AG04449 (cell line): ENCODE measurements at regions not wholly inside any gene's neighbourhood (a gene's known extent, or its start where the extent isn't known, plus 50 kb on each side); places are given as distances from the start of the nearest gene placed in this dataset.

Experiments
- CTCF ChIA-PET: fragments of 350-600 bp; formaldehyde crosslinking; extraction: SDS; loops from one replicate; lab custom pipeline; 2021; ENCODE audit warnings: antibody characterized with exemption; lab: Yijun Ruan, JAX
- POLR2A ChIA-PET: fragments of 400-600, 350-600 bp; formaldehyde crosslinking; extraction: SDS; loops from one replicate; lab custom pipeline; 2020; ENCODE audit warnings: antibody characterized with exemption, inconsistent platforms; lab: Yijun Ruan, JAX
- DNase-seq: peaks from one replicate; pipeline ENCODE4 v3.0.0-alpha.2; 2010; ENCODE audit warnings: low read depth, low spot score
- H3K4me3 ChIP-seq: 2 replicates; pipeline ENCODE4 v1.5.1; 2011; ENCODE audit warnings: low read depth, mild to moderate bottlenecking, control low read depth, low read length
- TF ChIP-seq, protein P1 (sequence below): IDR thresholded peaks from one replicate; pipeline ENCODE4 v1.5.1; 2011; ENCODE audit warnings: mild to moderate bottlenecking, moderate library complexity, low read length, control low read depth, inconsistent platforms; ENCODE audit not compliant: insufficient read depth; ENCODE audit errors: missing control alignments

- no peak overlapping the region for H3K4me3 ChIP-seq
- no peak for DNase-seq
- ChIA-PET CTCF (no interaction called here), POLR2A (no interaction called here)
- TF ChIP-seq, protein P1, sequence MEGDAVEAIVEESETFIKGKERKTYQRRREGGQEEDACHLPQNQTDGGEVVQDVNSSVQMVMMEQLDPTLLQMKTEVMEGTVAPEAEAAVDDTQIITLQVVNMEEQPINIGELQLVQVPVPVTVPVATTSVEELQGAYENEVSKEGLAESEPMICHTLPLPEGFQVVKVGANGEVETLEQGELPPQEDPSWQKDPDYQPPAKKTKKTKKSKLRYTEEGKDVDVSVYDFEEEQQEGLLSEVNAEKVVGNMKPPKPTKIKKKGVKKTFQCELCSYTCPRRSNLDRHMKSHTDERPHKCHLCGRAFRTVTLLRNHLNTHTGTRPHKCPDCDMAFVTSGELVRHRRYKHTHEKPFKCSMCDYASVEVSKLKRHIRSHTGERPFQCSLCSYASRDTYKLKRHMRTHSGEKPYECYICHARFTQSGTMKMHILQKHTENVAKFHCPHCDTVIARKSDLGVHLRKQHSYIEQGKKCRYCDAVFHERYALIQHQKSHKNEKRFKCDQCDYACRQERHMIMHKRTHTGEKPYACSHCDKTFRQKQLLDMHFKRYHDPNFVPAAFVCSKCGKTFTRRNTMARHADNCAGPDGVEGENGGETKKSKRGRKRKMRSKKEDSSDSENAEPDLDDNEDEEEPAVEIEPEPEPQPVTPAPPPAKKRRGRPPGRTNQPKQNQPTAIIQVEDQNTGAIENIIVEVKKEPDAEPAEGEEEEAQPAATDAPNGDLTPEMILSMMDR, result no peak
These were observed 159.8 kb upstream of the HMHB1 start for GRCh38 chr5:143652108-143652700.

DNA sequence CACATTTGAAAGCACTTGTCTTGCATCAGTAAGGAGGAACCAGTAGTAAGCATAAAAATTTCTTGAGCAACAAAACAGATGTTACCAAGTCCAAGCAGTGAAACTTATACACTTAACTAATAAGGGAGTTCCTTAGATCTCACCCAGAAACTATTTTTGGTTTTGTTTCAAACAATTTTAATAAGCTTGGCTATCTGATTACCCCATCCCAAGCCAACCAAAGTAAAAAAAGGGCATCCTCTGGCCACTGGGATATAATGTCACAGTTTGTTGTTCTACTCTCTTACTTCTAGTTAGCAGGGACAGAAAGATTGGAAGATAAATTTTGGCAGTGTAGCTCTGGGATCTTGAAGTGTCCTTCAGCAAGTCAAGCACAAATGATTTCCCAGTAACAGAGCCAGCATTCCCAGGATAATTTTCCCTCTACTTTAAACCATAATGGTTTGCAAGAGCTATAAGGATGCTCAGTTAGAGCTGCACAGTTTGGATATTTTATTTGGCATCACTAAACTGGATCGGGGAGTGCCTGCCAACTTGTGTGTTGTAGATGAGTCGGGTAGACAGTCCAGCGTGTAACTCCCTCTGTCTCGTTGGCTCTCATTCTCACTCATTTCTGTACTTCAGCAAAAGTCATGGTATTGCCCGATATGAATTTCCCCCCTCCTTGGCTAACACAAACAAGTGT lies 161.9 kb upstream of the HMHB1 start:
- no peak for DNase-seq
- TF ChIP-seq, protein P1, result no peak
- CTCF ChIA-PET, result interaction anchor here (1.0 kb wide), 1 partner anchor 176 kb away, joined by 3 read pairs; no protein-coding TSS in a partner anchor
- POLR2A ChIA-PET, result no interaction called here
- no peak overlapping the region for H3K4me3 ChIP-seq

DNA sequence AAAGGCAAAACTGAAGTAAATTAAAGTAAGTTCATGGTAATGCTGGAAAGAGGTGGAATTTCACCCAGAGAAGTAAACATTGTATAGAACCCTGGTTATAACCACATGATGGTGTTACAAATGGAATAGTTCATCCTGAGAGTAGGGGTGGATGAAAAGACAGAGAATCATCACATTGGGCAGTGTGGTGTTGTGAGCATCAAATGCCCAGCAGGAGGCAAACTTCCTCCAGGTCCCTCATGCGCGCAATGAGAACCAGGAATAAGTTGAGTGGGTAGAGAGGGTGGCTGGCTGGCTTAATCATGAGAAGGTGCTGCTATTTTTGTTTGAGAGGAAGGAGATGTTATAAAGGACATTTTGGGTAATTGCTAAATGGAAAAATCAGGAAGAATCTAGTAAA lies 163.3 kb upstream of the HMHB1 start:
- ChIA-PET POLR2A (no interaction called here), CTCF (interaction anchor here (1.1 kb wide), 1 partner anchor 13 kb away, joined by 3 read pairs; no protein-coding TSS in a partner anchor)
- TF ChIP-seq, protein P1, result no peak
- H3K4me3 ChIP-seq, result no peak overlapping the region
- no peak for DNase-seq

- H3K4me3 ChIP-seq, result no peak overlapping the region
- CTCF ChIA-PET, result no interaction called here
- POLR2A ChIA-PET, result no interaction called here
- TF ChIP-seq, protein P1, result no peak
- no peak for DNase-seq
These were observed 165.0 kb upstream of the HMHB1 start for GRCh38 chr5:143646961-143647360.

GRCh38 chr5:143645356-143645755 lies 166.6 kb upstream of the HMHB1 start:
- ChIA-PET CTCF (no interaction called here), POLR2A (no interaction called here)
- H3K4me3 ChIP-seq, result no peak overlapping the region
- DNase-seq, result no peak
- TF ChIP-seq, protein P1, result no peak

- CTCF ChIA-PET, result no interaction called here
These were observed 167.2 kb upstream of the HMHB1 start for GRCh38 chr5:143644727-143645126.

More at GRCh38 chr5:143644727-143645126, 167.2 kb upstream of the HMHB1 start:
- H3K4me3 ChIP-seq, result no peak overlapping the region
- POLR2A ChIA-PET, result interaction anchor here (0.6 kb wide), 1 partner anchor 9 kb away, joined by 3 read pairs; no protein-coding TSS in a partner anchor
- TF ChIP-seq, protein P1, result no peak
- no peak for DNase-seq
